Coronary artery (tissue), 2 donors: ENCODE measurements at regions not wholly inside any gene's neighbourhood (a gene's known extent, or its start where the extent isn't known, plus 50 kb on each side); places are given as distances from the start of the nearest gene placed in this dataset.
"Not testable (repeated sequence)": the region's sequence is repeated elsewhere in the genome, so short reads cannot be mapped to it uniquely, and the experiment has no call there.

Experiments used
- DNase-seq: peaks from one replicate; pipeline ENCODE4 v3.0.0-alpha.2; 2017; ENCODE audit warnings: low spot score
- H3K27ac ChIP-seq, 2 donors: fragments of 200-600 bp; sonication (generic); one replicate each; pipeline ENCODE4 v1.5.1; 2016 to 2019
- H3K4me3 ChIP-seq: fragments of 200-600 bp; sonication (generic); 2 replicates; pipeline ENCODE4 v1.5.1; 2016; ENCODE audit warnings: mild to moderate bottlenecking, moderate library complexity
- TF ChIP-seq, protein P1 (sequence below): fragments of 200-600 bp; sonication (generic); IDR thresholded peaks from one replicate; pipeline ENCODE4 v1.5.1; 2019; ENCODE audit warnings: antibody characterized with exemption

DNA sequence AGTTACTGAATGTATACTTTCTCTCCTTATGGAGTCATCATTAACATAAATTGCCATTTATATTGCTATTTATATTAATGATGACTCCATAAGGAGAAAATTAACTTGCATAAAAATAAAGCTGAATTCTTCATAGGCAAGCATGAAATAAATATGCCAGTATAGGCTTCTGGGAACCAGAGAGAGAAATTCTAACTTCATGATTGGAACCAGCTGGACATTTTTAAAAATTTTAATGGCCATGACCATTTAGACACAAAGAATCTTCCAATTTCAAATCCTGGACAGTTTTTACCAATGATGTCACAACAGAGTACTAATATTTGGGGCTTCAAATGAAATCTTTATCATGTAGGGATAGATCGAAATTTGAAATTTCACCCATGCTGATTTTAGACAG, 268.7 kb downstream of the PTGER3 start:
- H3K4me3 ChIP-seq: no peak overlapping the region
- H3K27ac ChIP-seq: no peak overlapping the region
- DNase-seq: no peak
- TF ChIP-seq, protein P1, sequence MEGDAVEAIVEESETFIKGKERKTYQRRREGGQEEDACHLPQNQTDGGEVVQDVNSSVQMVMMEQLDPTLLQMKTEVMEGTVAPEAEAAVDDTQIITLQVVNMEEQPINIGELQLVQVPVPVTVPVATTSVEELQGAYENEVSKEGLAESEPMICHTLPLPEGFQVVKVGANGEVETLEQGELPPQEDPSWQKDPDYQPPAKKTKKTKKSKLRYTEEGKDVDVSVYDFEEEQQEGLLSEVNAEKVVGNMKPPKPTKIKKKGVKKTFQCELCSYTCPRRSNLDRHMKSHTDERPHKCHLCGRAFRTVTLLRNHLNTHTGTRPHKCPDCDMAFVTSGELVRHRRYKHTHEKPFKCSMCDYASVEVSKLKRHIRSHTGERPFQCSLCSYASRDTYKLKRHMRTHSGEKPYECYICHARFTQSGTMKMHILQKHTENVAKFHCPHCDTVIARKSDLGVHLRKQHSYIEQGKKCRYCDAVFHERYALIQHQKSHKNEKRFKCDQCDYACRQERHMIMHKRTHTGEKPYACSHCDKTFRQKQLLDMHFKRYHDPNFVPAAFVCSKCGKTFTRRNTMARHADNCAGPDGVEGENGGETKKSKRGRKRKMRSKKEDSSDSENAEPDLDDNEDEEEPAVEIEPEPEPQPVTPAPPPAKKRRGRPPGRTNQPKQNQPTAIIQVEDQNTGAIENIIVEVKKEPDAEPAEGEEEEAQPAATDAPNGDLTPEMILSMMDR: no peak

DNA sequence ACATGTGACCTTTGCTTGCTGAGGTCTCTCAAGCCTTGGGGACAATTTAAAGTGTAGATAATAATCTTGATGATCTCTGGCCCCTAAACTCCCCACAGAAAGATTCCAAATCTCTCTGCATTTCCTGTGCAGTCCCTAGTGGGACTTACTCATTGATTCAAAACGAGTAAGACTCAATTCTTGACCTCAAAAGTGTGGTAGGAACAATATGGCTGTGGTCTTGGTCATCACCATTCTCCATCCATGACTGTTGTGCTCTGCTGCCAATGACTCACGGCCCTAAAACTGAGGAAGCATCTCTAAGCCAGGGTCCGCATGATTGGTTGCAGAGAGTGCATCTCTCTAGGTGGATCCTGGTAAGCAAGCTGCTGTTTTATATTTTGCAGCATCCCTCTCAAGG, 268.0 kb downstream of the PTGER3 start:
- TF ChIP-seq, protein P1: no peak

DNA sequence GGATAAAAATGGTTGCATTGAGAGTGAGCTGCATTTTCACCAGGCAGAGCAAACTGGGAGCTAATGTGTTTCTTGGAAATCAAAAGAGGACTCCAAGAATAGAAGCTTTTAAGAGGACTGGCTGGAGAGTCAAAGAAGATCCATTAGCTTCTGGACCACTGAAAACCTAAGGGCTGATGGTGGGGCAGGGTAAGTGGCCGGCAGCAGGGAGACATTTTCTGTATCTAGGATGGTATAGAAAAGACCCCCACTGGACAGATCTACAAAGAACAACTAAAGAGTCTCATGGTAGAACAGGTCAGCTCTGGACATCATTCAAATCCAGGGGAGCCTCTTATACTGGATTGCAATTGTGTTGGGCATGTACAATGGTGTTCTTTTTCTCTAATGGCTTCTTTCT, 262.3 kb downstream of the PTGER3 start:
- TF ChIP-seq, protein P1: no peak
- no peak overlapping the region for H3K27ac ChIP-seq
- no peak overlapping the region for H3K4me3 ChIP-seq
- DNase-seq: no peak

More for the DNA sequence above, 268.0 kb downstream of the PTGER3 start:
- Histone ChIP-seq H3K4me3 (no peak overlapping the region), H3K27ac (no peak overlapping the region)
- no peak for DNase-seq

DNA sequence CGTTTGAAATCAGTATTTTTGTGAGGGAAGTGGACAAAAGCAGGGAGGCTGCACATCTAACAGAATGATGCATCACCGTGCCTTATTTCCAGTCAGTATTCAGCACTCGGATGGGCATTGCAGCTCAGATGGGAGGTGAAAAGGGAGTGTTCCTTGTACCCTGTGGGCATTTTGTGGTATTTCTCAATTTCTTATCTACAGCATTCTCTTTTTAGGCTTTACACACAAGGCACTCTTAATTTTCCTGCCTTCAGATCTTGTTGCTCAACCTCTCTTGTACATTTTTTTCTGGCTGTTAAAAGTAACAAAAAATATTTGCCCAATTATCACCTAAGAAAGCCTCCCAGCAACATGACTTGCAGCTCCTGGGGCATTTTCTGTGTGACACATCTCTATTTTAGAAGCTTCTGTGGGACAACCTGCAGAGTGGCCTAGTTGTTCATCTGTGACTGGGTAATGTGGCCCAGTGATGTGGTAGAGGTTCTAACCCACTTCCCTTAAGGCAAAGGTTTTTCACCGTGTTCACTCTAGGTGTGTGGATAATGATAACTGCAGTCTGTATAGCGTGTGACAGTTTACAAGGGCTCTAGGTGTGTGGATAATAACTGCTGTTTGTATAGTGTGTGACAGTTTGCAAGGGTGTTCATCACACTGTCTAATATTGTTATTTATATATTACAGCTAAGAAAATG, 257.2 kb downstream of the PTGER3 start:
- no peak for DNase-seq
- TF ChIP-seq, protein P1: no peak
- Histone ChIP-seq H3K27ac (no peak overlapping the region), H3K4me3 (no peak overlapping the region)

DNA sequence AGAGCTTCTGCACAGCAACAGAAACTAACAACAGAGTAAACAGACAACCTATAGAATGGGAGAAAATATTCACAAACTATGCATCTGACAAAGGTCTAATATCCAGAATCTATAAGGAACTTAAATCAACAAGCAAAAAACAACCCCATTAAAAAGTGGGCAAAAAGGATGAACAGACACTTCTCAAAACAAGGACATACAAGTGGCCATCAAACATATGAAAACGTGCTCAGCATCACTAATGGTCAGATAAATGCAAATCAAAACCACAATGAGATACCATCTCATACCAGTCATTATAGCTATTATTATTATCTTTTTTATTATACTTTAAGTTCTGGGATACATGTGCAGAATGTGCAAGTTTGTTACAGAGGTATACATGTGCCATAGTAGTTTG, 252.6 kb downstream of the PTGER3 start:
- H3K27ac ChIP-seq, H3K4me3 ChIP-seq, DNase-seq: not testable (repeated sequence)

DNA sequence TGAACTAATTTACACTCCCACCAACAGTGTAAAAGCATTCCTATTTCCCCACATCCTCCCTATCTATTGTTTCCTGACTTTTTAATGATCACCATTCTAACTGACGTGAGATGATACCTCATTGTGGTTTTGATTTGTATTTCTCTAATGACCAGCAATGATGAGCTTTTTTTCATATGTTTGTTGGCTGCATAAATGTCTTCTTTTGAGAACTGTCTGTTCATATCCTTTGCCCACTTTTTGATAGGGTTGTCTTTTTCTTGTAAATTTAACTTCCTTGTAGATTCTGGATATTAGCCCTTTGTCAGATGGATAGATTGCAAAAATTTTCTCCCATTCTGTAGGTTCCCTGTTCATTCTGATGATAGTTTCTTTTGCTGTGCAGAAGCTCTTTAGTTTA, 251.3 kb downstream of the PTGER3 start:
- not testable (repeated sequence) for H3K4me3 ChIP-seq, H3K27ac ChIP-seq, DNase-seq

DNA sequence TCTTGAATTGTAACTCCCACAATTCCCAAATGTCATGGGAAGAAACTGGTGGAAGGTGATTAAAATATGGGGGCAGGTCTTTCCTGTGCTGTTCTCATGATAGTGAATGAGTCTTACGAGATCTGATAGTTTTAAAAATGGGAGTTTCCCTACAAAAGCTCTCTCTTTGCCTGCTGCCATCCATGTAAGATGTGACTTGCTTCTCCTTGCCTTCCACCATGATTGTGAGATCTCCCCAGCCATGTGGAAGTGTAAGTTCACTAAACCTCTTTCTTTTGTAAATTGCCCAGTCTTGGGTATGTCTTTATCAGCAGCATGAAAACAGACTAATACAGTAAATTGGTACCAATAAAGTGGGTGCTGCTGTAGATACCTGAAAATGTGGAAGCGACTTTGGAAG, 245.0 kb downstream of the PTGER3 start:
- H3K4me3 ChIP-seq, DNase-seq: not testable (repeated sequence)

DNA sequence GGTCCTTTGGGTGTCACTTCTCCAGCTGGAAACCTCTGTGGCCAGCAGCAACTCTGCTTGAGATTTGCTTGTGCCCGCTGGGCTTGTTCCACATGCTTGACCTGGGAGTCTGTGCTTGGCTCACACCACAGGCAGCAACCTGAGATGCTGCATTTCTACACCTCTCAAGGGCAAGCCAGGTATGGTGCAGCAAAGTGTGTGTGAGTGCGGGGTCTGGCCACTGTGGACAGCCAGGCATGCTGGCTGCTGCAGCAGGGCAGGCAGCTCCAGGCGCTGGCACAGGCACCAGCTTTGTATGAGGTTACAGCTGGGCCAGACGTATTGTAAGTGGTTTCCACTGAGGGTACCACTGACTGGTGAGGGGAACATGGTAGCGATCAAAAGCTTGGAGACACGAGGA, 242.0 kb downstream of the PTGER3 start:
- TF ChIP-seq, protein P1: no peak
- Histone ChIP-seq H3K27ac (no peak overlapping the region), H3K4me3 (no peak overlapping the region)
- DNase-seq: no peak

More for the DNA sequence above, 245.0 kb downstream of the PTGER3 start:
- H3K27ac ChIP-seq: not testable (repeated sequence)
